ENCODE measurements at regions not wholly inside any gene's neighbourhood (a gene's known extent, or its start where the extent isn't known, plus 50 kb on each side); places are given as distances from the start of the nearest gene placed in this dataset.
"Not testable (repeated sequence)": the region's sequence is repeated elsewhere in the genome, so short reads cannot be mapped to it uniquely, and the experiment has no call there.

- TF ChIP-seq POLR2A (IDR thresholded peaks at IDR 0.05) (no peak), CTCF (IDR thresholded peaks at IDR 0.05) (no peak), POLR2AphosphoS5 (IDR thresholded peaks at IDR 0.05) (no peak)
- H3K4me1 ChIP-seq, result no peaks in the 10 kb centered on the region
- DNase-seq (ENCODE audit: low spot score in 2 of 2), result no peak
- WGBS, result 14% methylated on average over 2 of the region's 2 CpGs
- no peaks in the 10 kb centered on the region for H3K27me3 ChIP-seq
- H3K36me3 ChIP-seq, result no peaks in the 10 kb centered on the region
- no peaks in the 10 kb centered on the region for H3K9me3 ChIP-seq
- no peak overlapping the region for H3K4me3 ChIP-seq
- H3K27ac ChIP-seq, result no peak overlapping the region
Measured at GRCh38 chr5:136457390-136458013, 92.2 kb upstream of the TRPC7 start.

GRCh38 chr5:136455409-136455808 lies 90.1 kb upstream of the TRPC7 start:
- no peaks in the 10 kb centered on the region for H3K4me1 ChIP-seq
- H3K4me3 ChIP-seq, result no peak overlapping the region
- WGBS, result 44% methylated on average over 1 of the region's 1 CpG
- TF ChIP-seq CTCF (IDR thresholded peaks at IDR 0.05) (no peak), EP300 (IDR thresholded peaks at IDR 0.05) (no peak), POLR2A (IDR thresholded peaks at IDR 0.05) (no peak)
- no peaks in the 10 kb centered on the region for H3K36me3 ChIP-seq
- no peaks in the 10 kb centered on the region for H3K9me3 ChIP-seq
- no peaks in the 10 kb centered on the region for H3K27me3 ChIP-seq
- H3K27ac ChIP-seq, result no peak overlapping the region
- no peak for DNase-seq (ENCODE audit: low spot score in 2 of 2)

- no peak for TF ChIP-seq CTCF (IDR thresholded peaks at IDR 0.05)
- TF ChIP-seq POLR2A (IDR thresholded peaks at IDR 0.05), result no peak
- no peak for TF ChIP-seq POLR2AphosphoS5 (IDR thresholded peaks at IDR 0.05)
- TF ChIP-seq EP300 (IDR thresholded peaks at IDR 0.05), result no peak
- 82% methylated on average over 4 of the region's 4 CpGs for WGBS
- no peaks in the 10 kb centered on the region for H3K4me1 ChIP-seq
- H3K27me3 ChIP-seq, result no peaks in the 10 kb centered on the region
- H3K36me3 ChIP-seq, result no peaks in the 10 kb centered on the region
- no peaks in the 10 kb centered on the region for H3K9me3 ChIP-seq
- H3K27ac ChIP-seq, result no peak overlapping the region
- no peak overlapping the region for H3K4me3 ChIP-seq
- no peak for DNase-seq (ENCODE audit: low spot score in 2 of 2)
Measured at GRCh38 chr5:136453986-136454758, 88.8 kb upstream of the TRPC7 start.

- H3K4me3 ChIP-seq, result no peak overlapping the region
- H3K27me3 ChIP-seq, result no peaks in the 10 kb centered on the region
- H3K36me3 ChIP-seq, result no peaks in the 10 kb centered on the region
- H3K9me3 ChIP-seq, result no peaks in the 10 kb centered on the region
- TF ChIP-seq POLR2A (IDR thresholded peaks at IDR 0.05) (no peak), POLR2AphosphoS5 (IDR thresholded peaks at IDR 0.05) (no peak), EP300 (IDR thresholded peaks at IDR 0.05) (no peak), CTCF (IDR thresholded peaks at IDR 0.05) (no peak)
- no peak overlapping the region for H3K27ac ChIP-seq
- H3K4me1 ChIP-seq, result no peaks in the 10 kb centered on the region
- DNase-seq (ENCODE audit: low spot score in 2 of 2), result no peak
Measured at GRCh38 chr5:136453199-136453598, 87.9 kb upstream of the TRPC7 start.

- H3K36me3 ChIP-seq; H3K4me3 ChIP-seq; H3K4me1 ChIP-seq; DNase-seq (ENCODE audit: low spot score in 2 of 2); H3K27ac ChIP-seq; H3K27me3 ChIP-seq; H3K9me3 ChIP-seq: not testable (repeated sequence)
- WGBS, result 60% methylated on average over 2 of the region's 2 CpGs
Measured at GRCh38 chr5:136447576-136447975, 82.2 kb upstream of the TRPC7 start.
